H1 (cell line): ENCODE measurements at regions not wholly inside any gene's neighbourhood (a gene's known extent, or its start where the extent isn't known, plus 50 kb on each side); places are given as distances from the start of the nearest gene placed in this dataset.

Experiments
- CTCF ChIA-PET: fragments of 300-600 bp; sonication (Branson Sonifier 250); formaldehyde crosslinking; loops from one replicate; lab custom pipeline; 2021; ENCODE audit not compliant: partially characterized antibody; lab: Charles Lee
- POLR2A ChIA-PET: fragments of 300-600 bp; sonication (Branson Sonifier 250); formaldehyde crosslinking; loops from one replicate; lab custom pipeline; 2021; ENCODE audit warnings: inconsistent platforms; ENCODE audit not compliant: partially characterized antibody; lab: Charles Lee
- DNase-seq, 2 experiments: peaks; one replicate each; pipeline versions ENCODE4 v3.0.0 to v3.0.0-alpha.2; 2010 to 2022; ENCODE audit warnings: low spot score in 2 of 2, low read depth in 1 of 2, mixed read lengths in 1 of 2
- FAIRE-seq: peaks from 2 replicates; lab custom pipeline; 2011; peaks lifted over from hg19 to GRCh38; lab: Jason Lieb, UNC
- H2AFZ ChIP-seq: 2 replicates; pipeline ENCODE4 v1.8.1; 2012; ENCODE audit warnings: low read length, inconsistent platforms
- H2AK5ac ChIP-seq: 2 replicates; pipeline ENCODE4 v1.6.1; 2013; ENCODE audit warnings: low read depth, low read length
- H2BK120ac ChIP-seq: replicated peaks from 2 replicates; pipeline ENCODE3; 2013; ENCODE audit warnings: low read depth, low read length, inconsistent platforms
- H2BK12ac ChIP-seq: 2 replicates; pipeline ENCODE4 v1.6.1; 2013; ENCODE audit warnings: low read depth, low read length
- H2BK15ac ChIP-seq: 2 replicates; pipeline ENCODE4 v1.6.1; 2013; ENCODE audit warnings: low read length
- H2BK20ac ChIP-seq: 2 replicates; pipeline ENCODE4 v1.6.1; 2013; ENCODE audit warnings: low read length
- H2BK5ac ChIP-seq: 2 replicates; pipeline ENCODE4 v1.6.1; 2013; ENCODE audit warnings: low read depth, low read length
- H3K14ac ChIP-seq: 2 replicates; pipeline ENCODE4 v1.6.1; 2013; ENCODE audit warnings: inconsistent platforms; ENCODE audit not compliant: insufficient read length
- H3K18ac ChIP-seq: 2 replicates; pipeline ENCODE4 v1.6.1; 2013; ENCODE audit warnings: low read length; ENCODE audit errors: extremely low read depth
- H3K23ac ChIP-seq: 2 replicates; pipeline ENCODE4 v1.6.1; 2013; ENCODE audit warnings: inconsistent platforms; ENCODE audit not compliant: insufficient read length
- H3K23me2 ChIP-seq: 2 replicates; pipeline ENCODE4 v1.6.1; 2013; ENCODE audit warnings: low read depth, low read length
- H3K27ac ChIP-seq: 2 replicates; pipeline ENCODE4 v1.6.1; 2011; ENCODE audit warnings: low read depth, low read length, inconsistent platforms
- H3K27me3 ChIP-seq, 4 experiments: replicated peaks in 1 of 4; 1 replicate in 1 of 4; 2 replicates in 3 of 4; pipeline versions ENCODE4 v1.6.1 to v1.8.1; 2011 to 2013; ENCODE audit warnings: low read length in 3 of 4, mild to moderate bottlenecking in 3 of 4, inconsistent platforms in 2 of 4, mixed read lengths in 2 of 4, moderate library complexity in 1 of 4; ENCODE audit not compliant: control insufficient read depth in 3 of 4, insufficient read depth in 3 of 4; ENCODE audit errors: extremely low read depth in 1 of 4
- H3K36me3 ChIP-seq, 4 experiments: 2 replicates each; pipeline versions ENCODE4 v1.6.1 to v1.8.1; 2011 to 2013; ENCODE audit warnings: mild to moderate bottlenecking in 4 of 4, low read length in 3 of 4, moderate library complexity in 2 of 4, control low read depth in 1 of 4, inconsistent platforms in 1 of 4; ENCODE audit not compliant: insufficient read depth in 4 of 4, control insufficient read depth in 2 of 4
- H3K4ac ChIP-seq: replicated peaks from 2 replicates; pipeline ENCODE3; 2013; ENCODE audit warnings: low read length, low read depth, mixed read lengths, inconsistent platforms; ENCODE audit not compliant: insufficient read length
- H3K4me1 ChIP-seq, 4 experiments: replicated peaks in 1 of 4; 1 replicate in 1 of 4; 2 replicates in 3 of 4; pipeline versions ENCODE4 v1.6.1 to v1.8.1; 2011 to 2013; ENCODE audit warnings: low read length in 3 of 4, inconsistent platforms in 2 of 4, mixed read lengths in 1 of 4; ENCODE audit not compliant: insufficient read depth in 4 of 4, control insufficient read depth in 3 of 4
- H3K4me2 ChIP-seq, 2 experiments: 2 replicates each; pipeline versions ENCODE4 v1.6.1 to v1.8.1; 2011 to 2013; ENCODE audit warnings: low read depth in 2 of 2, low read length in 2 of 2, control low read depth in 1 of 2, inconsistent platforms in 1 of 2, mild to moderate bottlenecking in 1 of 2; ENCODE audit not compliant: insufficient read depth in 1 of 2
- H3K4me3 ChIP-seq, 4 experiments: fragments of 200-600, 300-600 bp in 1 of 4; sonication (generic), shearing (Covaris generic), sonication (Bioruptor Twin) in 1 of 4; 2 replicates each; pipeline versions ENCODE4 v1.5.1 to v1.8.1; 2011 to 2016; ENCODE audit warnings: low read length in 4 of 4, low read depth in 3 of 4, control low read depth in 2 of 4, inconsistent platforms in 2 of 4, mild to moderate bottlenecking in 2 of 4, mixed read lengths in 1 of 4, moderate library complexity in 1 of 4; ENCODE audit not compliant: insufficient read depth in 2 of 4; ENCODE audit errors: extremely low read depth in 1 of 4
- H3K56ac ChIP-seq: replicated peaks from 2 replicates; pipeline ENCODE3; 2013; ENCODE audit warnings: low read depth, mild to moderate bottlenecking, mixed read lengths, low read length, inconsistent platforms; ENCODE audit not compliant: insufficient read length
- H3K79me1 ChIP-seq: 2 replicates; pipeline ENCODE4 v1.6.1; 2013; ENCODE audit warnings: low read depth, low read length, control low read depth
- H3K79me2 ChIP-seq, 2 experiments: 2 replicates each; pipeline versions ENCODE4 v1.6.1 to v1.8.1; 2012 to 2013; ENCODE audit warnings: low read length in 2 of 2, mild to moderate bottlenecking in 2 of 2, inconsistent platforms in 1 of 2; ENCODE audit not compliant: insufficient read depth in 2 of 2, control insufficient read depth in 1 of 2
- H3K9ac ChIP-seq, 4 experiments: replicated peaks in 1 of 4; 1 replicate in 1 of 4; 2 replicates in 3 of 4; pipeline versions ENCODE4 v1.6.1 to v1.8.1; 2011 to 2013; ENCODE audit warnings: low read depth in 3 of 4, low read length in 3 of 4, control low read depth in 2 of 4, mild to moderate bottlenecking in 2 of 4, moderate library complexity in 2 of 4, inconsistent platforms in 1 of 4; ENCODE audit errors: extremely low read depth in 1 of 4
- H3K9me3 ChIP-seq, 2 experiments: 2 replicates each; pipeline versions ENCODE4 v1.6.1 to v1.8.1; 2012 to 2013; ENCODE audit warnings: mild to moderate bottlenecking in 2 of 2, moderate library complexity in 2 of 2, control low read depth in 1 of 2, inconsistent platforms in 1 of 2, low read depth in 1 of 2, low read length in 1 of 2, mixed read lengths in 1 of 2; ENCODE audit not compliant: insufficient read depth in 2 of 2
- H4K20me1 ChIP-seq, 2 experiments: replicated peaks in 1 of 2; 2 replicates each; pipeline versions ENCODE3 to v1.8.1; 2011 to 2013; ENCODE audit warnings: inconsistent platforms in 2 of 2, low read length in 2 of 2, mild to moderate bottlenecking in 1 of 2; ENCODE audit not compliant: insufficient read depth in 2 of 2, control insufficient read depth in 1 of 2
- H4K5ac ChIP-seq: 2 replicates; pipeline ENCODE4 v1.6.1; 2013; ENCODE audit warnings: low read length, low read depth, mixed read lengths, inconsistent platforms; ENCODE audit not compliant: insufficient read length
- H4K8ac ChIP-seq: 2 replicates; pipeline ENCODE4 v1.8.0; 2013; ENCODE audit warnings: mild to moderate bottlenecking, moderate library complexity, low read length, inconsistent platforms; ENCODE audit not compliant: insufficient read depth; ENCODE audit errors: extremely low read depth
- H4K91ac ChIP-seq: replicated peaks from 2 replicates; pipeline ENCODE3; 2013; ENCODE audit warnings: low read length, mixed read lengths, inconsistent platforms; ENCODE audit not compliant: insufficient read length
- BACH1 ChIP-seq: IDR thresholded peaks from 2 replicates; pipeline ENCODE4 v1.6.1; 2012; ENCODE audit warnings: low read length, improper control_type of control experiment
- BCL11A ChIP-seq, 2 experiments: IDR thresholded peaks; one replicate each; pipeline ENCODE4 v1.6.1; 2011; ENCODE audit warnings: low read depth in 2 of 2, low read length in 2 of 2, mild to moderate bottlenecking in 2 of 2
- BRCA1 ChIP-seq: IDR thresholded peaks from 2 replicates; pipeline ENCODE4 v1.6.1; 2012; ENCODE audit warnings: low read depth, low read length, improper control_type of control experiment
- CBX8 ChIP-seq: fragments of 300-800, 300-1000 bp; sonication (generic); IDR thresholded peaks from 2 replicates; pipeline ENCODE4 v1.7.1; 2016; ENCODE audit warnings: low read depth, low read length, borderline replicate concordance
- GTF2F1 ChIP-seq: IDR thresholded peaks from 2 replicates; pipeline ENCODE4 v1.6.1; 2012; ENCODE audit warnings: low read depth, low read length, improper control_type of control experiment, borderline replicate concordance
- MAFK ChIP-seq: IDR thresholded peaks from 2 replicates; pipeline ENCODE4 v1.6.1; 2012; ENCODE audit warnings: low read depth, mild to moderate bottlenecking, improper control_type of control experiment, low read length
- POLR2A ChIP-seq, 2 experiments: IDR thresholded peaks; 1 replicate in 1 of 2; 2 replicates in 1 of 2; pipeline ENCODE4 v1.6.1; 2011; ENCODE audit warnings: low read depth in 2 of 2, low read length in 2 of 2, mild to moderate bottlenecking in 2 of 2; ENCODE audit errors: control extremely low read depth in 1 of 2
- RNF2 ChIP-seq: fragments of 200-900, 300-1000 bp; sonication (generic); IDR thresholded peaks from 2 replicates; pipeline ENCODE4 v1.7.1; 2016; ENCODE audit warnings: borderline replicate concordance, low read depth, mild to moderate bottlenecking, antibody characterized with exemption, low read length; ENCODE audit not compliant: poor library complexity, severe bottlenecking; ENCODE audit errors: missing control alignments
- SIN3A ChIP-seq, 2 experiments: IDR thresholded peaks in 1 of 2; conservative IDR thresholded peaks in 1 of 2; 2 replicates each; pipeline ENCODE4 v1.6.1; 2011 to 2012; ENCODE audit warnings: low read length in 2 of 2, improper control_type of control experiment in 1 of 2, low read depth in 1 of 2, mild to moderate bottlenecking in 1 of 2
- SP1 ChIP-seq: IDR thresholded peaks from 2 replicates; pipeline ENCODE4 v1.6.1; 2011; ENCODE audit warnings: low read depth, low read length
- TAF7 ChIP-seq: optimal IDR thresholded peaks from 2 replicates; pipeline ENCODE3; 2011; ENCODE audit warnings: low read depth, mild to moderate bottlenecking, inconsistent platforms, low read length, moderate library complexity, borderline replicate concordance
- TBP ChIP-seq: IDR thresholded peaks from 2 replicates; pipeline ENCODE4 v1.6.1; 2011; ENCODE audit warnings: low read depth, low read length, improper control_type of control experiment
- TCF12 ChIP-seq: IDR thresholded peaks from 2 replicates; pipeline ENCODE4 v1.6.1; 2011; ENCODE audit warnings: low read depth, mild to moderate bottlenecking, low read length
- ZNF274 ChIP-seq: IDR thresholded peaks from 2 replicates; pipeline ENCODE4 v1.7.0; 2012; ENCODE audit warnings: low read length, borderline replicate concordance; ENCODE audit errors: extremely low read depth
- WGBS, 2 experiments: shearing (Covaris generic) in 1 of 2; methylation state at CpG; one replicate each; pipeline versions ENCODE4 v1.1.6 to v1.1.7; 2013 to 2015; ENCODE audit warnings: low lambda C conversion rate in 2 of 2, mixed read lengths in 2 of 2, inconsistent platforms in 1 of 2, low coverage in 1 of 2, missing lambda C conversion rate in 1 of 2; ENCODE audit not compliant: insufficient replicate concordance in 2 of 2, insufficient coverage in 1 of 2, insufficient read length in 1 of 2; ENCODE audit errors: extremely low coverage in 1 of 2, missing lambda C conversion rate in 1 of 2; 5-methylcytosine and 5-hydroxymethylcytosine counted together

DNA sequence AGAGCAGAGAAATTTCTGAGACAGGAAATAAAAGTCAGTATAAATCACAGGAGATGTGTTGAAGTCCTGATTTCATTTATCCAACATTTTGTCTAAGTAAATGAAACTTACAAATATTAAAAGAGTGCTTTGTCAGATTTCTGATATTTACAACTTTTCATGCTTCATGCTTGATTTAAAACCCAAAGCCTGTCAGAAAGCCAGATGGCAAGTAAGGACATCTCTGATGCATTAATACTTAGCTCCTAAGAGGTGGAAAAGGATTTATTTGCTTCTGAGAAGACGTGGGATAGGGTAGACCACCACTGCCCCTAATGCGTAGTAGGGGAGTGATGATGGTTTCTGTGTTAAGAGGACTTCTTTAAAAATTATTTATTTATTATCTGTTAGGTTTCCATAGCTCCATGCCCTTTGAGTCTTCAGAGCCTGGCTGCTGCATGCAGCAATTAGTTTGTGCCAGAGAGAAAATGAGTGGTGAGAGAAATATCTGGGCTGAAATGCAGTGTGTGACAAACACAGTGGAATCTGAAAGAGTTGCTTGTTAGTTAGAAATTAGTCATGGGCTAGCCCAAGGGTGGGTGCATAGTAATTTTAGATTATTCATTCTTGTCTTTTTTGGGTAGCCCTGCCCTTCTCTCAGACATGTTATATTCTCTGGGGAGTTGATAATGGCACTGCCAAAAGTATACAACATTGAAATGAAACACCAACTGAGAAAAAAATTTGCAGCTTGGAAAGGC, 333.8 kb downstream of the C4orf33 start:
- no peak overlapping the region for H3K18ac ChIP-seq
- no peaks in the 10 kb centered on the region for H3K79me2 ChIP-seq
- no peak overlapping the region for H3K27ac ChIP-seq
- H4K5ac ChIP-seq = no peak overlapping the region
- H3K23me2 ChIP-seq = no peaks in the 10 kb centered on the region
- H2BK15ac ChIP-seq = no peak overlapping the region
- H3K14ac ChIP-seq = no peak overlapping the region
- H3K4me1 ChIP-seq = no peaks in the 10 kb centered on the region
- no peak overlapping the region for H3K4me3 ChIP-seq
- TF ChIP-seq POLR2A (IDR thresholded peaks at IDR 0.05; ENCODE audit: control extremely low read depth in 1 of 2, low read depth in 2 of 2, low read length in 2 of 2) (no peak), TAF7 (no peak), RNF2 (no peak), BACH1 (no peak), TCF12 (no peak), GTF2F1 (no peak), ZNF274 (no peak), SIN3A (conservative IDR thresholded peaks at IDR 0.05 in 1 of 2, IDR thresholded peaks at IDR 0.05 in 1 of 2; ENCODE audit: low read depth in 1 of 2, low read length in 2 of 2) (no peak), SP1 (no peak), MAFK (no peak), CBX8 (no peak), TBP (no peak), BRCA1 (no peak), BCL11A (IDR thresholded peaks at IDR 0.05; ENCODE audit: low read depth in 2 of 2, low read length in 2 of 2) (no peak)
- ChIA-PET CTCF (interaction anchor here (0.6 to 1.2 kb wide), 3 partner anchors 10 to 329 kb away, joined by 3 to 4 read pairs (median 3); no protein-coding TSS in a partner anchor), POLR2A (no interaction called here)
- no peak overlapping the region for H2AFZ ChIP-seq
- WGBS, 2 experiments = 86% methylated on average over 2 of the region's 2 CpGs; no CpG with 5 or more reads in 1 of the 2 experiments
- no peak overlapping the region for H2BK20ac ChIP-seq
- no peak overlapping the region for H3K9ac ChIP-seq
- H3K23ac ChIP-seq = no peak overlapping the region
- no peak overlapping the region for H4K91ac ChIP-seq
- no peaks in the 10 kb centered on the region for H3K36me3 ChIP-seq
- no peaks in the 10 kb centered on the region for H3K79me1 ChIP-seq
- H2BK120ac ChIP-seq = no peak overlapping the region
- H2BK12ac ChIP-seq = no peak overlapping the region
- H3K4ac ChIP-seq = no peak overlapping the region
- H3K27me3 ChIP-seq = no peaks in the 10 kb centered on the region
- FAIRE-seq (no peak), DNase-seq (no peak)
- H3K4me2 ChIP-seq = no peak overlapping the region
- H3K9me3 ChIP-seq = no peaks in the 10 kb centered on the region; a peak in 1 of 4 replicates
- no peaks in the 10 kb centered on the region for H4K20me1 ChIP-seq
- H2AK5ac ChIP-seq = no peak overlapping the region
- H4K8ac ChIP-seq = no peak overlapping the region
- H2BK5ac ChIP-seq = no peak overlapping the region
- H3K56ac ChIP-seq = no peak overlapping the region
